BJ (cell line): ENCODE measurements at regions not wholly inside any gene's neighbourhood (a gene's known extent, or its start where the extent isn't known, plus 50 kb on each side); places are given as distances from the start of the nearest gene placed in this dataset. TPM values are rescaled to one million over a fixed set of nuclear protein-coding genes. Genes with fewer than 3 reads are reported as not detected.

Experiments used
- CTCF ChIA-PET: fragments of 350-600 bp; formaldehyde crosslinking; extraction: SDS; loops from one replicate; lab custom pipeline; 2021; ENCODE audit warnings: antibody characterized with exemption, inconsistent platforms; lab: Yijun Ruan, JAX
- POLR2A ChIA-PET: fragments of 300-600 bp; sonication (Branson Sonifier 250); formaldehyde crosslinking; extraction: SDS; loops from one replicate; lab custom pipeline; 2021; ENCODE audit warnings: antibody characterized with exemption; lab: Charles Lee
- DNase-seq: peaks from one replicate; pipeline ENCODE4 v3.0.0-alpha.2; 2011; ENCODE audit warnings: low read depth
- H3K27me3 ChIP-seq: 2 replicates; pipeline ENCODE4 v1.6.0; 2011; ENCODE audit warnings: low read length; ENCODE audit not compliant: control insufficient read depth, insufficient read depth
- H3K36me3 ChIP-seq: 2 replicates; pipeline ENCODE4 v1.5.1; 2011; ENCODE audit warnings: low read length; ENCODE audit not compliant: control insufficient read depth, insufficient read depth
- H3K4me3 ChIP-seq: 2 replicates; pipeline ENCODE4 v1.5.1; 2011; ENCODE audit warnings: low read depth, mild to moderate bottlenecking, control low read depth, low read length
- CTCF ChIP-seq: IDR thresholded peaks from 2 replicates; pipeline ENCODE4 v1.5.1; 2011; ENCODE audit warnings: low read depth, mild to moderate bottlenecking, control low read depth, inconsistent platforms, low read length, moderate library complexity; ENCODE audit not compliant: insufficient read depth
- small RNA-seq: library from RNA; depleted of rRNA; stranded (forward); fragments of <200 nt; gene quantifications from one replicate; pipeline ENCODE3, GENCODE V24; 2012; ENCODE audit warnings: low replicate concordance, low read depth; ENCODE audit not compliant: insufficient read length

- TF ChIP-seq CTCF, result no peak
- H3K4me3 ChIP-seq, result no peak overlapping the region
- POLR2A ChIA-PET, result interaction anchor here (0.6 kb wide), 1 partner anchor 627 kb away, joined by 4 read pairs; no protein-coding TSS in a partner anchor
- no peaks in the 10 kb centered on the region for H3K36me3 ChIP-seq
- CTCF ChIA-PET, result no interaction called here
- H3K27me3 ChIP-seq, result no peaks in the 10 kb centered on the region
- DNase-seq, result no peak
These were observed 59.0 kb upstream of the ARID2 start for GRCh38 chr12:45670346-45671065.

GRCh38 chr12:45671254-45671653, 58.3 kb upstream of the ARID2 start:
- Histone ChIP-seq H3K36me3 (no peaks in the 10 kb centered on the region), H3K27me3 (no peaks in the 10 kb centered on the region), H3K4me3 (no peak overlapping the region)
- DNase-seq, result peak; percentile 62
- no peak for TF ChIP-seq CTCF
- ChIA-PET CTCF (interaction anchor here (0.7 kb wide), 1 partner anchor 283 kb away, joined by 3 read pairs; no protein-coding TSS in a partner anchor), POLR2A (interaction anchor here (0.6 kb wide), 2 partner anchors 256 to 628 kb away, joined by 3 to 4 read pairs; no protein-coding TSS in a partner anchor)

GRCh38 chr12:45674181-45674977, 55.1 kb upstream of the ARID2 start:
- Histone ChIP-seq H3K36me3 (no peaks in the 10 kb centered on the region), H3K4me3 (no peak overlapping the region), H3K27me3 (no peaks in the 10 kb centered on the region)
- DNase-seq, result peak; percentile 54
- ChIA-PET POLR2A (interaction anchor here (0.6 kb wide), 2 partner anchors 53 to 535 kb away, joined by 3 to 5 read pairs; no protein-coding TSS in a partner anchor), CTCF (interaction anchor here (0.7 to 1.5 kb wide), 2 partner anchors 131 to 317 kb away, joined by 3 to 4 read pairs; no protein-coding TSS in a partner anchor)
- TF ChIP-seq CTCF, result no peak

- POLR2A ChIA-PET, result no interaction called here
- DNase-seq, result no peak
- Histone ChIP-seq H3K4me3 (no peak overlapping the region), H3K27me3 (no peaks in the 10 kb centered on the region), H3K36me3 (no peaks in the 10 kb centered on the region)
- no peak for TF ChIP-seq CTCF
- CTCF ChIA-PET, result interaction anchor here (1.5 kb wide), 1 partner anchor 316 kb away, joined by 4 read pairs; no protein-coding TSS in a partner anchor
These were observed 54.0 kb upstream of the ARID2 start for GRCh38 chr12:45675534-45675933.

Small RNA genes in the stretch of these regions (small RNA-seq; reads per million reads assigned to genes)
- not detected for gene RF00026
